ENCODE measurements at regions not wholly inside any gene's neighbourhood (a gene's known extent, or its start where the extent isn't known, plus 50 kb on each side); places are given as distances from the start of the nearest gene placed in this dataset.

DNA sequence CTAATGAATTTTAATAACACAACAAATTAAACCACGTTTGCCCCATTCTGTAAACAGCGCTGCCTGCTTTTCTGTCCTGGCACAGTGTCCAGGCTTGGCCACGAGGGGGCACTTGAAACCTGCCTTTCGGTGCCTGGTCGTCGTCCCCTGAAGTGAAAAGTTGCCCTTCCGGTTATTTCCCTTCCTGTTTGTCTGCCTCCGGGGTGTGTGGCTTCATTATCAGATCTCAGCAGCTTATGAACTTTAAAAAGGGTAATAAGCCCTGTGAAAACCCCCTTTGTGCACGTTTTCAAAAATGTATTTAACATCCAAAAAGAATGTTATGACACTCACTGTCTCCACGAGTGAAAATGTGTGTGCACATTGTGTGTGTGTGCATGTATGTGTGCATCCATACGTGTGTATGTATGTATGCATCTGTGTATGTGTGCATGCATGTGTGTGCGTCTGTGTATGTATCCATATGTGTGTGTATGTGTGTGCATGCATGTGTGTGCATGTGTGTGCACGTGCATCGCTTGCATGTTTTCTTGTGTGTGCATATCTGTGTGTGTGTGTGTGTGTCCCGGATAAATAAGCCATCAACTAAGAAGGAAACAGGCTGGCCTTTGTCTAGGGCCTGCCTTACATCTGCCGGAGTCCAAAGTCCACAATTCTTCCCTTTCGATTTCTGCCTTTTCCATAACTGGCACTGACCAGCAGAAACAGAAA, 358.4 kb downstream of the THBS2 start:
- intact Hi-C loops (cut with micrococcal nuclease): loop anchor here (1.0 to 10.0 kb wide), 8 partner anchors 62 to 1637 kb away; partner anchors contain the start of genes C6orf120, THBS2 and WDR27
- POLR2A ChIA-PET (ENCODE audit: unreplicated experiment): no interaction called here

More for the DNA sequence above, 358.4 kb downstream of the THBS2 start:
- Histone ChIP-seq H3K79me1 (ENCODE audit: low read depth in 1 of 2, low read length in 2 of 2) (no peaks in the 10 kb centered on the region), H3K9me3 (ENCODE audit: control insufficient read depth, insufficient read depth, low read length) (peaks cover 2% of the 10 kb centered on the region; the same call in 1 of the 2 replicates), H3K27me3 (ENCODE audit: control insufficient read depth, insufficient read depth, low read length) (peaks cover 5% of the 10 kb centered on the region; the same call in 1 of the 2 replicates), H3K4me2 (ENCODE audit: low read depth, low read length) (peak overlapping the region; percentile 35; the same call in 1 of the 2 replicates), H3K4me3 (ENCODE audit: insufficient read depth, low read depth, low read length) (no peak overlapping the region), H2BK20ac (ENCODE audit: low read depth, low read length) (no peak overlapping the region), H2BK5ac (ENCODE audit: low read depth, low read length, poor library complexity, severe bottlenecking) (no peak overlapping the region), H3K18ac (ENCODE audit: low read depth, low read length) (no peak overlapping the region), H2BK15ac (ENCODE audit: low read depth, low read length) (no peak overlapping the region), H3K9ac (ENCODE audit: low read depth, low read length) (no peak overlapping the region), H3K14ac (replicated peaks; ENCODE audit: low read depth, low read length) (no peak overlapping the region), H3K4ac (ENCODE audit: low read depth, low read length) (no peak overlapping the region), H4K20me1 (ENCODE audit: insufficient read depth, low read length) (no peaks in the 10 kb centered on the region), H3K4me1 (ENCODE audit: control insufficient read depth, insufficient read depth, low read length) (no peaks in the 10 kb centered on the region), H2BK120ac (ENCODE audit: low read depth, low read length) (no peak overlapping the region), H4K91ac (ENCODE audit: insufficient read depth, low read depth, low read length) (no peak overlapping the region), H3K36me3 (ENCODE audit: control insufficient read depth, insufficient read depth, low read length) (no peaks in the 10 kb centered on the region), H2AK5ac (ENCODE audit: low read depth, low read length) (no peak overlapping the region), H4K8ac (ENCODE audit: low read depth in 2 of 2, low read length in 2 of 2) (peak overlapping the region; percentile 82 to 86; a peak in 3 of 4 replicates), H4K5ac (ENCODE audit: low read depth, low read length) (peak overlapping the region; percentile 62), H3K9me1 (ENCODE audit: insufficient read depth, low read length) (no peaks in the 10 kb centered on the region), H3K56ac (ENCODE audit: extremely low read depth, insufficient read depth, low read length) (no peak overlapping the region), H3K27ac (ENCODE audit: insufficient read depth, low read length) (no peak overlapping the region), H3K23ac (ENCODE audit: low read depth, low read length) (no peak overlapping the region), H2AFZ (replicated peaks; ENCODE audit: low read length, poor library complexity) (peak overlapping the region; percentile 74), H2AK9ac (replicated peaks; ENCODE audit: low read depth, low read length, poor library complexity) (no peak overlapping the region)
- ATAC-seq (ENCODE audit: low read depth) (peak; percentile 97), DNase-seq (peak; percentile 60)
- TF ChIP-seq POLR2A (IDR thresholded peaks at IDR 0.05; ENCODE audit: low read depth, low read length): peak; percentile 28; the same call in 1 of the 2 replicates
- TF ChIP-seq SMC3 (IDR thresholded peaks at IDR 0.05; ENCODE audit: low read depth, low read length): peak; percentile 95
- TF ChIP-seq MXI1 (IDR thresholded peaks at IDR 0.05; ENCODE audit: borderline replicate concordance, low read depth, low read length): no peak
- TF ChIP-seq, protein P1, sequence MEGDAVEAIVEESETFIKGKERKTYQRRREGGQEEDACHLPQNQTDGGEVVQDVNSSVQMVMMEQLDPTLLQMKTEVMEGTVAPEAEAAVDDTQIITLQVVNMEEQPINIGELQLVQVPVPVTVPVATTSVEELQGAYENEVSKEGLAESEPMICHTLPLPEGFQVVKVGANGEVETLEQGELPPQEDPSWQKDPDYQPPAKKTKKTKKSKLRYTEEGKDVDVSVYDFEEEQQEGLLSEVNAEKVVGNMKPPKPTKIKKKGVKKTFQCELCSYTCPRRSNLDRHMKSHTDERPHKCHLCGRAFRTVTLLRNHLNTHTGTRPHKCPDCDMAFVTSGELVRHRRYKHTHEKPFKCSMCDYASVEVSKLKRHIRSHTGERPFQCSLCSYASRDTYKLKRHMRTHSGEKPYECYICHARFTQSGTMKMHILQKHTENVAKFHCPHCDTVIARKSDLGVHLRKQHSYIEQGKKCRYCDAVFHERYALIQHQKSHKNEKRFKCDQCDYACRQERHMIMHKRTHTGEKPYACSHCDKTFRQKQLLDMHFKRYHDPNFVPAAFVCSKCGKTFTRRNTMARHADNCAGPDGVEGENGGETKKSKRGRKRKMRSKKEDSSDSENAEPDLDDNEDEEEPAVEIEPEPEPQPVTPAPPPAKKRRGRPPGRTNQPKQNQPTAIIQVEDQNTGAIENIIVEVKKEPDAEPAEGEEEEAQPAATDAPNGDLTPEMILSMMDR (conservative IDR thresholded peaks at IDR 0.05; ENCODE audit: low read depth, low read length): peak; percentile 95
- TF ChIP-seq MAZ (IDR thresholded peaks at IDR 0.05; ENCODE audit: borderline replicate concordance, low read depth, low read length): no peak
- TF ChIP-seq CHD1 (IDR thresholded peaks at IDR 0.05; ENCODE audit: low read depth, low read length): no peak
- TF ChIP-seq, protein P2, sequence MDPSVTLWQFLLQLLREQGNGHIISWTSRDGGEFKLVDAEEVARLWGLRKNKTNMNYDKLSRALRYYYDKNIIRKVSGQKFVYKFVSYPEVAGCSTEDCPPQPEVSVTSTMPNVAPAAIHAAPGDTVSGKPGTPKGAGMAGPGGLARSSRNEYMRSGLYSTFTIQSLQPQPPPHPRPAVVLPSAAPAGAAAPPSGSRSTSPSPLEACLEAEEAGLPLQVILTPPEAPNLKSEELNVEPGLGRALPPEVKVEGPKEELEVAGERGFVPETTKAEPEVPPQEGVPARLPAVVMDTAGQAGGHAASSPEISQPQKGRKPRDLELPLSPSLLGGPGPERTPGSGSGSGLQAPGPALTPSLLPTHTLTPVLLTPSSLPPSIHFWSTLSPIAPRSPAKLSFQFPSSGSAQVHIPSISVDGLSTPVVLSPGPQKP (IDR thresholded peaks at IDR 0.05; ENCODE audit: borderline replicate concordance, low read depth, low read length): no peak
- TF ChIP-seq CEBPB (IDR thresholded peaks at IDR 0.05; ENCODE audit: low read depth, low read length): no peak
- peak; percentile 97 for TF ChIP-seq RAD21 (IDR thresholded peaks at IDR 0.05; ENCODE audit: low read length)
- TF ChIP-seq FOS (IDR thresholded peaks at IDR 0.05; ENCODE audit: low read depth, low read length): no peak
- dilution Hi-C loops (cut with HindIII; ENCODE audit: low sequenced_read_pairs, unreplicated experiment): no loop called here
- WGBS, 2 experiments (ENCODE audit: extremely low coverage in 2 of 2, insufficient read length in 1 of 2): 5% methylated on average over 8 of the region's 17 CpGs; no CpG with 5 or more reads in 1 of the 2 experiments
- CTCF ChIA-PET: interaction anchor here (0.6 kb wide), 1 partner anchor 61 kb away, joined by 3 read pairs; no protein-coding TSS in a partner anchor
- BruUV-seq (replicated peaks): no TSS peak
- in situ Hi-C loops (cut with MboI; ENCODE audit: low sequenced_read_pairs): loop anchor here (10.0 to 25.0 kb wide), 2 partner anchors 620 to 983 kb away; no protein-coding TSS in a partner anchor
